RWPE2 (cell line): ENCODE measurements at regions not wholly inside any gene's neighbourhood (a gene's known extent, or its start where the extent isn't known, plus 50 kb on each side); places are given as distances from the start of the nearest gene placed in this dataset.

ENCODE experiments used
- ATAC-seq: fragments of 200-7000 bp; cut with Tn5 transposase; 3 replicates; pipeline ENCODE4 v1.9.1; 2021; ENCODE audit warnings: low read depth
- DNase-seq: peaks from one replicate; pipeline ENCODE4 v3.0.0-alpha.2; 2020; ENCODE audit warnings: low spot score
- H3K27ac ChIP-seq: fragments of 450-650 bp; 2 replicates; pipeline ENCODE4 v1.5.1; 2017; ENCODE audit warnings: mild to moderate bottlenecking; ENCODE audit not compliant: poor library complexity, severe bottlenecking
- H3K27me3 ChIP-seq: fragments of 250-450 bp; sonication (Bioruptor Pico); 2 replicates; pipeline ENCODE4 v1.5.1; 2021; ENCODE audit warnings: mild to moderate bottlenecking, moderate library complexity; ENCODE audit not compliant: insufficient read depth, poor library complexity, severe bottlenecking
- H3K36me3 ChIP-seq: fragments of 250-450 bp; sonication (Bioruptor Pico); 2 replicates; pipeline ENCODE4 v1.5.1; 2020; ENCODE audit warnings: low read depth, mild to moderate bottlenecking, moderate library complexity
- H3K4me1 ChIP-seq: fragments of 250-450 bp; sonication (Bioruptor Pico); 2 replicates; pipeline ENCODE4 v1.5.1; 2021; ENCODE audit warnings: mild to moderate bottlenecking, moderate library complexity; ENCODE audit not compliant: insufficient read depth, poor library complexity, severe bottlenecking
- H3K4me3 ChIP-seq: fragments of 250-450 bp; sonication (Bioruptor Pico); 2 replicates; pipeline ENCODE4 v1.5.1; 2021; ENCODE audit warnings: mild to moderate bottlenecking, moderate library complexity; ENCODE audit not compliant: severe bottlenecking
- H3K9me3 ChIP-seq: fragments of 250-450 bp; sonication (Bioruptor Pico); 2 replicates; pipeline ENCODE4 v1.5.1; 2021; ENCODE audit warnings: mild to moderate bottlenecking, moderate library complexity; ENCODE audit not compliant: severe bottlenecking
- TF ChIP-seq, protein P1 (sequence below): fragments of 450-650 bp; IDR thresholded peaks from one replicate; pipeline ENCODE4 v1.5.1; 2017; ENCODE audit warnings: mild to moderate bottlenecking, moderate library complexity; ENCODE audit not compliant: poor library complexity, severe bottlenecking

- H3K4me1 ChIP-seq, result no peaks in the 10 kb centered on the region
- no peak overlapping the region for H3K4me3 ChIP-seq
- no peaks in the 10 kb centered on the region for H3K36me3 ChIP-seq
- H3K27me3 ChIP-seq, result no peaks in the 10 kb centered on the region
- no peak overlapping the region for H3K27ac ChIP-seq
- TF ChIP-seq, protein P1, sequence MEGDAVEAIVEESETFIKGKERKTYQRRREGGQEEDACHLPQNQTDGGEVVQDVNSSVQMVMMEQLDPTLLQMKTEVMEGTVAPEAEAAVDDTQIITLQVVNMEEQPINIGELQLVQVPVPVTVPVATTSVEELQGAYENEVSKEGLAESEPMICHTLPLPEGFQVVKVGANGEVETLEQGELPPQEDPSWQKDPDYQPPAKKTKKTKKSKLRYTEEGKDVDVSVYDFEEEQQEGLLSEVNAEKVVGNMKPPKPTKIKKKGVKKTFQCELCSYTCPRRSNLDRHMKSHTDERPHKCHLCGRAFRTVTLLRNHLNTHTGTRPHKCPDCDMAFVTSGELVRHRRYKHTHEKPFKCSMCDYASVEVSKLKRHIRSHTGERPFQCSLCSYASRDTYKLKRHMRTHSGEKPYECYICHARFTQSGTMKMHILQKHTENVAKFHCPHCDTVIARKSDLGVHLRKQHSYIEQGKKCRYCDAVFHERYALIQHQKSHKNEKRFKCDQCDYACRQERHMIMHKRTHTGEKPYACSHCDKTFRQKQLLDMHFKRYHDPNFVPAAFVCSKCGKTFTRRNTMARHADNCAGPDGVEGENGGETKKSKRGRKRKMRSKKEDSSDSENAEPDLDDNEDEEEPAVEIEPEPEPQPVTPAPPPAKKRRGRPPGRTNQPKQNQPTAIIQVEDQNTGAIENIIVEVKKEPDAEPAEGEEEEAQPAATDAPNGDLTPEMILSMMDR, result no peak
- H3K9me3 ChIP-seq, result no peaks in the 10 kb centered on the region
- DNase-seq, result no peak
- ATAC-seq, result no peak
Observed at GRCh38 chr16:50887500-50888298, 145.8 kb downstream of the CYLD start.

GRCh38 chr16:50884066-50884860, 142.4 kb downstream of the CYLD start:
- Histone ChIP-seq H3K36me3 (no peaks in the 10 kb centered on the region), H3K4me1 (no peaks in the 10 kb centered on the region), H3K4me3 (no peak overlapping the region), H3K9me3 (no peaks in the 10 kb centered on the region), H3K27me3 (no peaks in the 10 kb centered on the region), H3K27ac (no peak overlapping the region)
- TF ChIP-seq, protein P1, result peak; percentile 42
- ATAC-seq, result no peak
- DNase-seq, result no peak

DNA sequence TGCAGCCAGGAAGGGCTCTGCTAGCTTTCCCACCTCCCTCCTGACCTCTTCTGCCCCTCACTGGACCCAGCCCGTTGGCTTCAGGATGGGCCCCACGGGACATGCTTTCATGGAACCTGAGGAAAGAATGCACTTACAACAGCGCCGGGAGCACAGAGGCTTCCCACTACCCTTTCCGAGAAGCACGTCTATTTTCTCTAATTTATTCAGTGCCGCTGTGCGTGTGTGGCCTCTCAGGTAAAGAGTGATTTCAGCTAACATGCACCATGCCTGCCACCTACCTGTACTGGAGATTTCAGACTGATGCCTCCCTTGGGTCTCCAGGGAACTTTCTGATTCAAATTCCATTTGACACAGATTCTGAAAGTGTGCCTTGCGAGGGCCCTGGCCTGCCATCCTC, 140.1 kb downstream of the CYLD start:
- ATAC-seq (no peak), DNase-seq (no peak)
- Histone ChIP-seq H3K4me1 (no peaks in the 10 kb centered on the region), H3K9me3 (no peaks in the 10 kb centered on the region), H3K27me3 (no peaks in the 10 kb centered on the region), H3K4me3 (no peak overlapping the region), H3K36me3 (no peaks in the 10 kb centered on the region), H3K27ac (no peak overlapping the region)
- TF ChIP-seq, protein P1, result no peak

DNA sequence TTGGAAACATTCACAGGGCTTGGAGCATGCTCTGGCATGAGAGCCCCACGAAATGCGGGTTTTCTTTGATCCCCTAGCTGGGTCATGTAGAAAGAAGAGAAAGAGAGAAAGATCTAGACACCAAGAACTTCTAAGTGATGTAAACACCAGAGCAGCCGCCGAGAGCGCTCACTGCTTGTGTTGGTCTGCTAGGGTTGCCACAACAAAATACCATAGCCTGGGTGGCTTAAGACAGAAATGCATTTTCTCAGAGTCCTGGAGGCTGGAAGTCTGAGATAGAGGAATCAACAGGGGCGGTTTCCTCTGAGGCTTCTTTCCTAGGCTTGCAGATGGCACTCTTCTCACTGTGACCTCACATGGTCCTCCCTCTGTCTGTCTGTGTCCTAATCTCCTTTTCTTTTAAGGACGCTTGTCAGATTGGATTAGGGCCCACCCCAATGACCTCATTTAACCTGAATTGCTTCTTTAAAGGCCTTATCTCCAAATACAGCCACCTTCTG, 139.5 kb downstream of the CYLD start:
- Histone ChIP-seq H3K4me1 (no peaks in the 10 kb centered on the region), H3K27me3 (no peaks in the 10 kb centered on the region), H3K4me3 (no peak overlapping the region), H3K36me3 (no peaks in the 10 kb centered on the region), H3K9me3 (no peaks in the 10 kb centered on the region), H3K27ac (no peak overlapping the region)
- TF ChIP-seq, protein P1, result no peak
- DNase-seq, result no peak
- ATAC-seq, result no peak
